Neural progenitor cell (in vitro differentiated cells): ENCODE measurements at regions not wholly inside any gene's neighbourhood (a gene's known extent, or its start where the extent isn't known, plus 50 kb on each side); places are given as distances from the start of the nearest gene placed in this dataset.

Experiments
- DNase-seq: peaks from one replicate; pipeline ENCODE4 v3.0.0-alpha.2; 2016; ENCODE audit warnings: low spot score
- H2AFZ ChIP-seq: fragments of 200-600 bp; sonication (generic); replicated peaks from 2 replicates; pipeline ENCODE4 v1.6.1; 2016; ENCODE audit warnings: antibody characterized with exemption
- H3F3A ChIP-seq: fragments of 200-600 bp; sonication (generic); 2 replicates; pipeline ENCODE4 v1.6.1; 2016; ENCODE audit warnings: antibody characterized with exemption, low read depth
- H3K27ac ChIP-seq: fragments of 200-600 bp; sonication (generic); 2 replicates; pipeline ENCODE4 v1.5.1; 2016; ENCODE audit warnings: mild to moderate bottlenecking
- H3K27me3 ChIP-seq: fragments of 200-600 bp; sonication (generic); 2 replicates; pipeline ENCODE4 v1.6.1; 2016; ENCODE audit warnings: mild to moderate bottlenecking, moderate library complexity
- H3K36me3 ChIP-seq: fragments of 200-600 bp; sonication (generic); 2 replicates; pipeline ENCODE4 v1.5.1; 2016
- H3K4me1 ChIP-seq: fragments of 200-600 bp; sonication (generic); 2 replicates; pipeline ENCODE4 v1.6.1; 2016; ENCODE audit warnings: mixed run types
- H3K4me2 ChIP-seq: fragments of 200-600 bp; sonication (generic); 2 replicates; pipeline ENCODE4 v1.6.1; 2016
- H3K4me3 ChIP-seq: fragments of 200-600 bp; sonication (generic); 2 replicates; pipeline ENCODE4 v1.5.1; 2016
- H3K79me2 ChIP-seq: fragments of 200-600 bp; sonication (generic); 2 replicates; pipeline ENCODE4 v1.6.1; 2016; ENCODE audit warnings: low read depth
- H3K9ac ChIP-seq: fragments of 200-600 bp; sonication (generic); 2 replicates; pipeline ENCODE4 v1.6.1; 2016
- H3K9me3 ChIP-seq: fragments of 200-600 bp; sonication (generic); 2 replicates; pipeline ENCODE4 v1.5.1; 2016; ENCODE audit warnings: low read depth
- H4K20me1 ChIP-seq: fragments of 200-600 bp; sonication (generic); 2 replicates; pipeline ENCODE4 v1.6.1; 2016; ENCODE audit warnings: low read depth
- H3K27ac Mint-ChIP-seq: 3 replicates; pipeline ENCODE4 v1.8.0; 2021; ENCODE audit warnings: mixed read lengths
- H3K27me3 Mint-ChIP-seq: 2 replicates; pipeline ENCODE4 v1.8.0; 2022; ENCODE audit warnings: low read depth, mild to moderate bottlenecking, inconsistent platforms, moderate library complexity, mixed read lengths; ENCODE audit not compliant: insufficient read depth
- H3K36me3 Mint-ChIP-seq: 3 replicates; pipeline ENCODE4 v1.8.0; 2021; ENCODE audit warnings: mixed read lengths
- H3K4me1 Mint-ChIP-seq: 3 replicates; pipeline ENCODE4 v1.8.0; 2021; ENCODE audit warnings: mixed read lengths
- H3K4me3 Mint-ChIP-seq: 3 replicates; pipeline ENCODE4 v1.8.0; 2021; ENCODE audit warnings: mild to moderate bottlenecking, moderate library complexity, mixed read lengths
- H3K9me3 Mint-ChIP-seq: 3 replicates; pipeline ENCODE4 v1.8.0; 2020; ENCODE audit warnings: mixed read lengths
- CTCF ChIP-seq: fragments of 200-600 bp; sonication (generic); IDR thresholded peaks from 2 replicates; pipeline ENCODE4 v1.5.1; 2017; ENCODE audit warnings: antibody characterized with exemption, mild to moderate bottlenecking
- EZH2 ChIP-seq: fragments of 200-600 bp; sonication (generic); IDR thresholded peaks from 2 replicates; pipeline ENCODE4 v1.6.1; 2017; ENCODE audit warnings: antibody characterized with exemption, mild to moderate bottlenecking, moderate library complexity
- EZH2phosphoT487 ChIP-seq: fragments of 200-600 bp; sonication (generic); IDR thresholded peaks from 2 replicates; pipeline ENCODE4 v1.6.1; 2017; ENCODE audit warnings: antibody characterized with exemption

DNA sequence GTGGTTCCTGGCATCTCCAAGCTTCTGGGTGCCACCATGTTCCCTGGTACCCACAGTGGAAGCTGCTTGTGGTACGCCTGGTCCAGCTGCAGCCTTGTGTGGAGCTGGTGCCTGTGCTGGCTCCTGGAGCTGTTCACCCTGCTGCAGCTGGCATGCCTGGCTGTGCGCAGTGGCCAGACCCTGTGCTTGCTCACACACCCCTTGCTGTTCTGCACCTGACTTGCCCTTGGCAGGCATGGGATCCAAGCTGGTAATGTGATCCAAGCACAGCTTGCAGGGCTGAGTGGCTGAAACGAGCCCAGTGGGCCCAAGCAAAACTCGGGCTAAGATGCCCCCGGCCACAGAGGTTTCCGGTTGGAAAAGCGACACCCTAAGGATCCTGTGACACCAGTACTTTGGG lies 104.7 kb upstream of the CLMP start:
- no peaks in the 10 kb centered on the region for H3K9me3 ChIP-seq
- peaks cover 46% of the 10 kb centered on the region for H3K27me3 ChIP-seq
- no peak overlapping the region for H3K27ac Mint-ChIP-seq
- no peak overlapping the region for H3K4me3 Mint-ChIP-seq
- no peaks in the 10 kb centered on the region for H3K36me3 Mint-ChIP-seq
- H3K9me3 Mint-ChIP-seq, result no peaks in the 10 kb centered on the region
- H3K36me3 ChIP-seq, result no peaks in the 10 kb centered on the region
- no peaks in the 10 kb centered on the region for H3K79me2 ChIP-seq
- H3K4me1 Mint-ChIP-seq, result peaks cover 30% of the 10 kb centered on the region
- no peaks in the 10 kb centered on the region for H4K20me1 ChIP-seq
- DNase-seq, result no peak
- H3K9ac ChIP-seq, result no peak overlapping the region
- no peak overlapping the region for H3K4me2 ChIP-seq
- H3K27me3 Mint-ChIP-seq, result peaks cover 23% of the 10 kb centered on the region
- peaks cover 4% of the 10 kb centered on the region for H3F3A ChIP-seq
- H3K4me1 ChIP-seq, result peaks cover 9% of the 10 kb centered on the region
- TF ChIP-seq CTCF (no peak), EZH2 (no peak), EZH2phosphoT487 (no peak)
- no peak overlapping the region for H2AFZ ChIP-seq
- no peak overlapping the region for H3K27ac ChIP-seq
- no peak overlapping the region for H3K4me3 ChIP-seq

- H3K27ac ChIP-seq, result no peak overlapping the region
- peaks cover 9% of the 10 kb centered on the region for H3K4me1 ChIP-seq
- H3K4me2 ChIP-seq, result no peak overlapping the region
- H3K27me3 Mint-ChIP-seq, result peaks cover 23% of the 10 kb centered on the region
- TF ChIP-seq EZH2, result no peak
- no peak for TF ChIP-seq EZH2phosphoT487
- no peak for TF ChIP-seq CTCF
- H3K79me2 ChIP-seq, result no peaks in the 10 kb centered on the region
- H3K4me3 Mint-ChIP-seq, result no peak overlapping the region
- H3K36me3 Mint-ChIP-seq, result no peaks in the 10 kb centered on the region
- H4K20me1 ChIP-seq, result no peaks in the 10 kb centered on the region
- no peak overlapping the region for H3K9ac ChIP-seq
- peaks cover 21% of the 10 kb centered on the region for H3K4me1 Mint-ChIP-seq
- no peaks in the 10 kb centered on the region for H3K9me3 Mint-ChIP-seq
- no peaks in the 10 kb centered on the region for H3K9me3 ChIP-seq
- DNase-seq, result no peak
- peaks cover 4% of the 10 kb centered on the region for H3F3A ChIP-seq
- H3K27me3 ChIP-seq, result peaks cover 37% of the 10 kb centered on the region
- H3K36me3 ChIP-seq, result no peaks in the 10 kb centered on the region
- no peak overlapping the region for H2AFZ ChIP-seq
- H3K4me3 ChIP-seq, result no peak overlapping the region
- H3K27ac Mint-ChIP-seq, result no peak overlapping the region
Observed at GRCh38 chr11:123298488-123299447, 103.7 kb upstream of the CLMP start.

DNA sequence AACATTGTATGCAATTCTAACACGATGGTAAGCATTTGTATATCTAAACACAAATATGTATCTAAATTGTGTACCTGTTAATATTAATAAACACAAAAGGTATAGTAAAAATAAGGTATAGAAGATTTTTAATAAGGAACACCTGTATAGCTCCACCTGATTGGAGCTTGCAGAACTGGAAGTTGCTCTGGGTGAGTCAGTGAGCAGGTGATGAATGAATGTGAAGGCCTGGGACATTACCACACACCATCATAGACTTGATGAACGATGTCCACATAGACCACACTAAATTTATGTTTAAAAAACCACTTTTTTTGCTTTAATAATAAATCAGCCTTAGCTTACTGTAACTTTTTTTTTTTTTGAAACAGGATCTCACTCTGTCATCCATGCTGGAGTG lies 97.6 kb upstream of the CLMP start:
- peaks cover 7% of the 10 kb centered on the region for H3K27me3 Mint-ChIP-seq
- H3K4me3 ChIP-seq, result no peak overlapping the region
- no peaks in the 10 kb centered on the region for H3K4me1 ChIP-seq
- H3K4me2 ChIP-seq, result no peak overlapping the region
- no peak overlapping the region for H3K4me3 Mint-ChIP-seq
- H3K9me3 Mint-ChIP-seq, result no peaks in the 10 kb centered on the region
- no peaks in the 10 kb centered on the region for H3K9me3 ChIP-seq
- H3K9ac ChIP-seq, result no peak overlapping the region
- no peak for DNase-seq
- no peaks in the 10 kb centered on the region for H3K27me3 ChIP-seq
- no peaks in the 10 kb centered on the region for H3K79me2 ChIP-seq
- no peaks in the 10 kb centered on the region for H4K20me1 ChIP-seq
- H3K36me3 Mint-ChIP-seq, result peaks cover 2% of the 10 kb centered on the region
- H2AFZ ChIP-seq, result no peak overlapping the region
- peaks cover 3% of the 10 kb centered on the region for H3K4me1 Mint-ChIP-seq
- H3K27ac Mint-ChIP-seq, result no peak overlapping the region
- no peak overlapping the region for H3K27ac ChIP-seq
- TF ChIP-seq EZH2 (no peak), EZH2phosphoT487 (no peak), CTCF (no peak)
- H3K36me3 ChIP-seq, result no peaks in the 10 kb centered on the region
- no peaks in the 10 kb centered on the region for H3F3A ChIP-seq
